GM23338 (cell line): ENCODE measurements at regions not wholly inside any gene's neighbourhood (a gene's known extent, or its start where the extent isn't known, plus 50 kb on each side); places are given as distances from the start of the nearest gene placed in this dataset.

Experiments used
- ATAC-seq: fragments of 200-7000 bp; cut with Tn5 transposase; 3 replicates; pipeline ENCODE4 v1.9.1; 2020
- DNase-seq: peaks from one replicate; pipeline ENCODE4 v3.0.0-alpha.2; 2015; ENCODE audit warnings: low spot score
- H2AFZ ChIP-seq: fragments of 200-600 bp; sonication (generic); 2 replicates; pipeline ENCODE4 v1.8.0; 2016; ENCODE audit warnings: antibody characterized with exemption, mild to moderate bottlenecking, moderate library complexity
- H3F3A ChIP-seq: fragments of 200-600 bp; sonication (generic); replicated peaks from 2 replicates; pipeline ENCODE4 v1.8.0; 2017; ENCODE audit warnings: antibody characterized with exemption, mixed run types, low read depth
- H3K27ac ChIP-seq: fragments of 200-600 bp; sonication (generic); 2 replicates; pipeline ENCODE4 v1.6.1; 2016; ENCODE audit warnings: low read depth
- H3K27me3 ChIP-seq: fragments of 200-600 bp; sonication (generic); 2 replicates; pipeline ENCODE4 v1.8.0; 2016; ENCODE audit warnings: mild to moderate bottlenecking, mixed run types, moderate library complexity; ENCODE audit not compliant: insufficient read depth
- H3K36me3 ChIP-seq: fragments of 200-600 bp; sonication (generic); 2 replicates; pipeline ENCODE4 v1.8.0; 2016; ENCODE audit warnings: mild to moderate bottlenecking; ENCODE audit not compliant: insufficient read depth
- H3K4me1 ChIP-seq: fragments of 200-600 bp; sonication (generic); 2 replicates; pipeline ENCODE4 v1.8.0; 2016; ENCODE audit warnings: mild to moderate bottlenecking, moderate library complexity; ENCODE audit not compliant: insufficient read depth
- H3K4me2 ChIP-seq: fragments of 200-600 bp; sonication (generic); 2 replicates; pipeline ENCODE4 v1.7.1; 2017; ENCODE audit warnings: mixed run types
- H3K4me3 ChIP-seq: fragments of 200-600 bp; sonication (generic); 2 replicates; pipeline ENCODE4 v1.6.1; 2016; ENCODE audit warnings: mixed run types
- H3K79me2 ChIP-seq: fragments of 200-600 bp; sonication (generic); replicated peaks from 2 replicates; pipeline ENCODE4 v1.8.0; 2017; ENCODE audit warnings: mild to moderate bottlenecking; ENCODE audit not compliant: insufficient read depth
- H3K9me2 ChIP-seq: fragments of 200-600 bp; sonication (generic); 2 replicates; pipeline ENCODE4 v1.8.0; 2017; ENCODE audit not compliant: insufficient read depth
- H4K20me1 ChIP-seq: fragments of 200-600 bp; sonication (generic); replicated peaks from 2 replicates; pipeline ENCODE4 v1.8.0; 2017; ENCODE audit warnings: mild to moderate bottlenecking; ENCODE audit not compliant: insufficient read depth
- H3K27ac Mint-ChIP-seq: 2 replicates; pipeline ENCODE4 v1.8.0; 2020; ENCODE audit warnings: inconsistent platforms, mild to moderate bottlenecking, moderate library complexity, mixed read lengths
- H3K27me3 Mint-ChIP-seq: 3 replicates; pipeline ENCODE4 v1.8.0; 2022; ENCODE audit warnings: low read depth, mild to moderate bottlenecking, moderate library complexity, mixed read lengths, inconsistent platforms; ENCODE audit not compliant: insufficient read depth, poor library complexity
- H3K36me3 Mint-ChIP-seq: 3 replicates; pipeline ENCODE4 v1.8.0; 2021; ENCODE audit warnings: low read depth, mild to moderate bottlenecking, inconsistent platforms, moderate library complexity, mixed read lengths
- H3K4me1 Mint-ChIP-seq: 3 replicates; pipeline ENCODE4 v1.8.0; 2020; ENCODE audit warnings: mild to moderate bottlenecking, inconsistent platforms, mixed read lengths
- H3K4me3 Mint-ChIP-seq: 3 replicates; pipeline ENCODE4 v1.8.0; 2021; ENCODE audit warnings: moderate library complexity, mild to moderate bottlenecking, inconsistent platforms, mixed read lengths
- H3K9me3 Mint-ChIP-seq: 3 replicates; pipeline ENCODE4 v1.8.0; 2020; ENCODE audit warnings: moderate library complexity, mild to moderate bottlenecking, inconsistent platforms, mixed read lengths
- CREB1 ChIP-seq: fragments of 250-450 bp; sonication (Bioruptor Pico); IDR thresholded peaks from 2 replicates; pipeline ENCODE4 v1.5.0; 2020; ENCODE audit warnings: low read depth, mild to moderate bottlenecking, moderate library complexity
- ETS1 ChIP-seq: IDR thresholded peaks from 2 replicates; pipeline ENCODE4 v1.6.1; 2016; ENCODE audit warnings: antibody characterized with exemption
- EZH2phosphoT487 ChIP-seq: fragments of 200-600 bp; sonication (generic); IDR thresholded peaks from one replicate; pipeline ENCODE4 v1.8.1; 2018; ENCODE audit warnings: antibody characterized with exemption; ENCODE audit not compliant: unreplicated experiment
- STAT1 ChIP-seq: IDR thresholded peaks from one replicate; pipeline ENCODE4 v1.6.1; 2016; ENCODE audit warnings: antibody characterized with exemption; ENCODE audit not compliant: unreplicated experiment
- ZNF114 ChIP-seq: fragments of 250-450 bp; sonication (Bioruptor Pico); IDR thresholded peaks from 2 replicates; pipeline ENCODE4 v1.5.0; 2020; ENCODE audit warnings: mild to moderate bottlenecking, moderate library complexity
- ZNF462 ChIP-seq: fragments of 250-450 bp; sonication (Bioruptor Pico); IDR thresholded peaks from 2 replicates; pipeline ENCODE4 v1.5.0; 2020; ENCODE audit warnings: mild to moderate bottlenecking, moderate library complexity

GRCh38 chr21:35309316-35309715 lies 260.2 kb upstream of the RUNX1 start:
- H3K4me1 ChIP-seq = no peaks in the 10 kb centered on the region
- H4K20me1 ChIP-seq = no peaks in the 10 kb centered on the region
- H3K36me3 ChIP-seq = no peaks in the 10 kb centered on the region
- H3K9me2 ChIP-seq = no peaks in the 10 kb centered on the region; the same call in 1 of the 2 replicates
- no peak for ATAC-seq
- Mint-ChIP-seq H3K4me1 (no peaks in the 10 kb centered on the region), H3K27ac (no peak overlapping the region), H3K27me3 (peaks cover 4% of the 10 kb centered on the region), H3K9me3 (peaks cover 5% of the 10 kb centered on the region; the same call in 2 of the 3 replicates), H3K4me3 (no peak overlapping the region), H3K36me3 (no peaks in the 10 kb centered on the region)
- H2AFZ ChIP-seq = no peak overlapping the region
- H3F3A ChIP-seq = no peaks in the 10 kb centered on the region
- DNase-seq = no peak
- no peaks in the 10 kb centered on the region for H3K27me3 ChIP-seq
- H3K27ac ChIP-seq = no peak overlapping the region
- no peaks in the 10 kb centered on the region for H3K79me2 ChIP-seq
- H3K4me3 ChIP-seq = no peak overlapping the region
- no peak for TF ChIP-seq CREB1
- no peak for TF ChIP-seq EZH2phosphoT487
- no peak for TF ChIP-seq STAT1
- no peak for TF ChIP-seq ETS1
- no peak for TF ChIP-seq ZNF462 (CRISPR knock-in tag)
- no peak for TF ChIP-seq ZNF114 (CRISPR knock-in tag)
- H3K4me2 ChIP-seq = no peak overlapping the region

- no peak overlapping the region for H3K4me3 Mint-ChIP-seq
- H3K4me1 Mint-ChIP-seq = no peaks in the 10 kb centered on the region
- no peaks in the 10 kb centered on the region for H3K4me1 ChIP-seq
- H3K4me2 ChIP-seq = no peak overlapping the region
- H3K36me3 ChIP-seq = no peaks in the 10 kb centered on the region
- ATAC-seq = no peak
- H3K27me3 Mint-ChIP-seq = peaks cover 4% of the 10 kb centered on the region
- no peak for DNase-seq
- H3K27ac ChIP-seq = no peak overlapping the region
- no peaks in the 10 kb centered on the region for H4K20me1 ChIP-seq
- H2AFZ ChIP-seq = no peak overlapping the region
- no peak overlapping the region for H3K4me3 ChIP-seq
- no peak overlapping the region for H3K27ac Mint-ChIP-seq
- H3K9me2 ChIP-seq = no peaks in the 10 kb centered on the region
- H3K79me2 ChIP-seq = no peaks in the 10 kb centered on the region
- H3F3A ChIP-seq = no peaks in the 10 kb centered on the region
- H3K9me3 Mint-ChIP-seq = no peaks in the 10 kb centered on the region; the same call in 2 of the 3 replicates
- no peaks in the 10 kb centered on the region for H3K27me3 ChIP-seq
- H3K36me3 Mint-ChIP-seq = no peaks in the 10 kb centered on the region
- no peak for TF ChIP-seq CREB1
- no peak for TF ChIP-seq ZNF462 (CRISPR knock-in tag)
Measured at GRCh38 chr21:35303085-35303484, 254.0 kb upstream of the RUNX1 start.
